ENCODE measurements at regions not wholly inside any gene's neighbourhood (a gene's known extent, or its start where the extent isn't known, plus 50 kb on each side); places are given as distances from the start of the nearest gene placed in this dataset.

DNA sequence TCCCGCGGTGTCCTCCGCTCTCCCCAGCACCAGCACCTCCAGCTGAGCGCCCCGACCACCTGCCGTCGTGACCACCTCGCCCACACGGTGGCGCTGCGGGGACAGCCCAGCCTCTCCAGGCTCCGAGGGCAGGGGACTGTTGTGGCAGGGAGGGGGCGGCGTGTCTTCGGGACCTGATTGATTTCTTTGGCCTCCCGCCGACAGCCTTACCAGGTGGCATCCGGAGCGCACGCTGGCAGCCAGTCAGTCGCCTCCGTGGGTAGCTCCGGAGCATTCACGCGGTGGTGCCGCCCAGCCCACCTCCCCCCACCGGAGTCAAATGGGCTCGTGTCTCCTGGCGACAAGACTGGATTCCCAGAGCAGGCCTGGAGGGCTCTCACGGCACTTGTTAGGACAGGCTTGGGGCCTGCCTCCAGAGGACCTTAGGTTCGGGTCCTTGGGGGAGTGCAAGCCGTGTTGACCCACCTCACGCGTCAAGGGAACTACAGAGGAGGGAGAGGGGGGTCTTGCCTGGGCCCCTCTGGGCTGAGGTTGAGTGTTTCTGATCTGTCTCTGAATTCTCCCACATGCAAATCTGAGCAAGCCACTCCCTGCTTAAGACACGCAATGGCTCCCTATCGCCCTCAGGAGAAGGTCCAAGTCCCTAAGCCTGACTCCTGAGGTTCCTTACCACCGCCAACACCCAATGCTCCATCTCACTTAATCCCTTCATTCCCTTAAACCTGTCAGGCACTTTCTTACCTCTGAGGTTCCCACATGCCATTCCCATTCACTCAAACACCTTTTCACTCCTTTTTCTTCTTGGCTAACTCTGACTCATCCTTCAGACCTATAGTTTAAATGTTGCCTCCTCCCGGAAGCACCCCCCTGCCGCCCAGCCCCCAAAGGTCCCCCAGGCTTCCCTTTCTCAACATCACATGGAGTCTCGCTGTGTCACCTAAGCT lies 51.2 kb upstream of the GGTA1 start:
- no peak for TF ChIP-seq POLR2A (IDR thresholded peaks at IDR 0.05)
- TF ChIP-seq, protein P1, sequence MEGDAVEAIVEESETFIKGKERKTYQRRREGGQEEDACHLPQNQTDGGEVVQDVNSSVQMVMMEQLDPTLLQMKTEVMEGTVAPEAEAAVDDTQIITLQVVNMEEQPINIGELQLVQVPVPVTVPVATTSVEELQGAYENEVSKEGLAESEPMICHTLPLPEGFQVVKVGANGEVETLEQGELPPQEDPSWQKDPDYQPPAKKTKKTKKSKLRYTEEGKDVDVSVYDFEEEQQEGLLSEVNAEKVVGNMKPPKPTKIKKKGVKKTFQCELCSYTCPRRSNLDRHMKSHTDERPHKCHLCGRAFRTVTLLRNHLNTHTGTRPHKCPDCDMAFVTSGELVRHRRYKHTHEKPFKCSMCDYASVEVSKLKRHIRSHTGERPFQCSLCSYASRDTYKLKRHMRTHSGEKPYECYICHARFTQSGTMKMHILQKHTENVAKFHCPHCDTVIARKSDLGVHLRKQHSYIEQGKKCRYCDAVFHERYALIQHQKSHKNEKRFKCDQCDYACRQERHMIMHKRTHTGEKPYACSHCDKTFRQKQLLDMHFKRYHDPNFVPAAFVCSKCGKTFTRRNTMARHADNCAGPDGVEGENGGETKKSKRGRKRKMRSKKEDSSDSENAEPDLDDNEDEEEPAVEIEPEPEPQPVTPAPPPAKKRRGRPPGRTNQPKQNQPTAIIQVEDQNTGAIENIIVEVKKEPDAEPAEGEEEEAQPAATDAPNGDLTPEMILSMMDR (IDR thresholded peaks at IDR 0.05): peak; percentile 92 to 97 (median 94)

Measured in right lobe of liver (tissue), 4 donors.